ENCODE measurements at regions not wholly inside any gene's neighbourhood (a gene's known extent, or its start where the extent isn't known, plus 50 kb on each side); places are given as distances from the start of the nearest gene placed in this dataset.

GRCh38 chr12:111038941-111039340, 118.6 kb upstream of the MYL2 start:
- DNase-seq, result no peak

GRCh38 chr12:111038077-111038476, 117.7 kb upstream of the MYL2 start:
- DNase-seq, result no peak

- no peak for DNase-seq
Observed at GRCh38 chr12:111037047-111037446, 116.7 kb upstream of the MYL2 start.

GRCh38 chr12:111035578-111036301, 115.4 kb upstream of the MYL2 start:
- DNase-seq, result peak; percentile 18

- peak; percentile 33 for DNase-seq
Observed at GRCh38 chr12:111034886-111035577, 114.7 kb upstream of the MYL2 start.

GRCh38 chr12:111034083-111034885, 113.9 kb upstream of the MYL2 start, which contains the start of gene CUX2:
Gene CUX2, plus strand, starts transcription at chr12:111034165.
- DNase-seq, result peak; percentile 27

GRCh38 chr12:111033281-111034082, 113.1 kb upstream of the MYL2 start:
- DNase-seq, result peak; percentile 33

- DNase-seq, result no peak
Observed at GRCh38 chr12:111032591-111032919, 112.2 kb upstream of the MYL2 start.

- no peak for DNase-seq
Observed at GRCh38 chr12:111031916-111032590, 111.7 kb upstream of the MYL2 start.

GRCh38 chr12:111030800-111031199, 110.4 kb upstream of the MYL2 start:
- no peak for DNase-seq

GRCh38 chr12:111029732-111030131, 109.4 kb upstream of the MYL2 start:
- no peak for DNase-seq

- DNase-seq, result no peak
Observed at GRCh38 chr12:111029305-111029704, 108.9 kb upstream of the MYL2 start.

GRCh38 chr12:111028830-111029229, 108.5 kb upstream of the MYL2 start:
- no peak for DNase-seq

- DNase-seq, result no peak
Observed at GRCh38 chr12:111027431-111027830, 107.1 kb upstream of the MYL2 start.

- no peak for DNase-seq
Observed at GRCh38 chr12:111025792-111026430, 105.5 kb upstream of the MYL2 start.

- DNase-seq, result no peak
Observed at GRCh38 chr12:111025301-111025700, 104.9 kb upstream of the MYL2 start.

- DNase-seq, result peak; percentile 62
Observed at GRCh38 chr12:111024205-111024801, 103.9 kb upstream of the MYL2 start.

GRCh38 chr12:111022386-111022785, 102.0 kb upstream of the MYL2 start:
- DNase-seq, result no peak

- DNase-seq, result no peak
Observed at GRCh38 chr12:111014547-111014946, 94.2 kb upstream of the MYL2 start.

- no peak for DNase-seq
Observed at GRCh38 chr12:111012918-111013317, 92.5 kb upstream of the MYL2 start.

Data from tongue (tissue), 1 donor.